Activated CD8-positive, alpha-beta memory T cell treated with anti-CD3 and anti-CD28 coated beads, Interleukin-2, amount 50 U/mL, for 24 hours (primary cell): ENCODE measurements at regions not wholly inside any gene's neighbourhood (a gene's known extent, or its start where the extent isn't known, plus 50 kb on each side); places are given as distances from the start of the nearest gene placed in this dataset.
"Not testable (repeated sequence)": the region's sequence is repeated elsewhere in the genome, so short reads cannot be mapped to it uniquely, and the experiment has no call there.

Source experiments
- DNase-seq: peaks from one replicate; pipeline ENCODE4 v3.0.0-alpha.2; 2020; ENCODE audit errors: extremely low read depth

DNA sequence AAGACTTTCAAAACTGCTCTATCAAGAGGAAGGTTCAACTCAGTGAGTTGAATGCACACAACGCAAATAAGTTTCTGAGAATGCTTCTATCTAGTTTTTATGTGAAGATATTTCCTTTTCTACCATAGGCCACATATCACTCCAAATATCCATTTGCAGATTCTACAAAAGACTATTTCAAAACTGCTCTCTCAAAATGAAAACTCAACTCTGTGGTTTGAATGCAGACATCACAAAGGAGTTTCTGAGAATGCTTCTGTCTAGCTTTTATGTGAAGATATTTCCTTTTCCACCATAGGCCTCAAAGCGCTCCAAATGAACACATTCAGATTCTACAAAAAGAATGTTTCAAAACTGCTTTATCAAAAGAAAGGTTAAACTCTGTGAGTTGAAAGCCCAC is 1093.1 kb upstream of the DEFB115 start:
- DNase-seq = not testable (repeated sequence)

DNA sequence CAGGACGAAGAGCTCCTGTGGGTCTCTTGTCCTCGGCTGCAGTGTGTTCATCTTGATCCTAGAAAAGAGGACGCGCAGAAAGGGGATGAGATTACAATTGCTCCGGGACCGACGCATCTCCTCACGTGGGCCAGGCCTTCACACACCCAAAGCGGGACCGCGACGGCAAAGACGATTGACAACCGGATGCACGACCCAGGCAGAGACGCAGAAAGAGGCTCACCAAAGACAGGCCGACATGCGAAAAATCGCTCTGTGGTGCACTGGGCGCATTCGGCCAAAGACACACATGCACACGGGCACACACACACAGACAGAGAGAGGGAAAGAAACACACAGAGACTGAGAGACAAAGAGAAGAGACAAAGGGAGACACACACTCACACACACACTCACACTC is 1089.9 kb upstream of the DEFB115 start:
- no peak for DNase-seq

DNA sequence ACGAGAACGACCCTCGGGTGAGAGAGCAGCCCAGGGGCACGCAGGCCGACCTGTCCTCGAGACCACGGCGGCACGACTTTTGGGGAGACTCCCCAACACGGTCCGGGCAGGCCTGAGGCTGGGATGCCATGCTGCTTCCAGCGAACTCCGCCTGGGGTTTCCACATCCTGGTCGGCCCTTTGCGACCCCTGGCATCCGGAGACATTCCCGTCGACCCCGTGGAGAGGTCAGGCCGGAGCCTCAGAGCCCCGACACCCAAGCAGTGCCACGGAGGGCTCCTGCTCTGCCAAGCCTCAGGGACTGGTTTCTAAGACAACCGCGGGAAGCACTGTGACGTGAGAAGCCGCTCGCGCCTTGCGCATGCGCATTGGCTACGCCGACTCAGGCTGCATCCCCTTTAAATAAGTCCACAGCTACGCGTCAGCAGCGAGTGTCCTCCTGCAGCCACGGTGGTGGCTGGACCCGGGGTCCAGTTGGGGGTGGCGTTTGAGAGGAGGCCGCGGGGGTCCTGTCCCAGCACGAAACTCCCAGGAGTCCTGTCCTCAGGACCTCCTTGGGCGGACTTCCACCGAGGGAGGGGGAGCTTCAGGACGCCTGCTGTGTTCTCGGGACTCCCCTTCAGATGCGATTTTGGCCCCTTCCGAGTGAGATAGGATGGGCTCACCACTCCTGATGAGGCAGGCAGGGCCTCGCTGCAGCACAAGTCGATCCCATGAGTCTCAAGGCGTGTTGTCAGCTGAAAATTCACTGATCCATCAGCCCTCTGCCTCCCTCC is 1089.3 kb upstream of the DEFB115 start:
- peak; percentile 0 for DNase-seq

DNA sequence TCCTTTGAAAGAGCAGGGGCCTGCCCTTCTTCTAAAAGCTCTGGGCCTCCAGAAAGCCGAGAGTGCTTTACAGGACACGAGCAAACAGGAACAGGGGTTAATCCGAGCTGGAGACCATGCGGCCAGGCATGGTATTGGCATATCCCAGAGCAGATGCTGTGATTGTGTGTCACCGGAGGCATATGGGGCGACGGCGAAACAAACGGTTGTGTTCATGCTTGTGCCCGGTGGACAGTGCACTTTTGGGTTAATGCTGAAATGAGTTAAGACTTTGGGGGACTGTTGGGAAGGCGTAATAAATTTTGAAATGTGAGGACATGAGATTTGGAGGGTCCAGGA is 1088.7 kb upstream of the DEFB115 start:
- no peak for DNase-seq

DNA sequence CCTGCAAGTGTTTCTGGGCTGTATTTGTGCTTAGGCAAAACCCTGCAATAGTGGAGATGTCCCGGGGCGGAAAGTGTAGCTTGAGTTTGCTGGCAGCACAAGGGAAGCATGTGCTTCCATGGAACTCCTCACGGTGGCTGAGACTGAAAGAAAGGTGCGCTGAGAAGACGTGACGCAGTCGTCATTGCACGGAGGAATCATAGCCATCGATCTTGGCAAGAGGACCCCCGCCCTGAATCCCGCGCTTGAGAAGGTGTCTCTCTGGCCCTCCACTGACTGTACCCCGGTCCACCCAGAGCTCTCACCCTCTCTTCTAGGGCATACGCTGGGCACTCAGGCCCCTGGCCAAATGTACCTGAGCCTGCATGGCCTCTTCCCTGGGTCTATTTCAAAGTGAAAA is 1081.8 kb upstream of the DEFB115 start:
- DNase-seq = no peak

DNA sequence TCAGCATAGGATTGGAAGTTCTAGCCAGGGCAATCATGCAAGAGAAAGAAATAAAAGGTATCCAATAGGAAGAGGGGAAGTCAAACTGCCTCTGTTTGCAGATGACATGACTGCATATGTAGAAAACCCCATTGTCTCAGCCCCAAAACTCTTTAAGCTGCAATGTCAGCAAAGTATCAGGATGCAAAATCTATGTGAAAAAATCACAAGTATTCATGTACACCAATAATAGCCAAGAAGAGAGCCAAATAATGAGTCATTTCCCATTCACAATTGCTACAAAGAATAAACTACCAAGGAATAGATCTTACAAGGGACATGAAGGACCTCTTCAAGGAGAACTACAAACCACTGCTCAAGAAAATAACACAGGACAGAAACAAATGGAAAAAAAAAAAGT is 1074.3 kb upstream of the DEFB115 start:
- not testable (repeated sequence) for DNase-seq

DNA sequence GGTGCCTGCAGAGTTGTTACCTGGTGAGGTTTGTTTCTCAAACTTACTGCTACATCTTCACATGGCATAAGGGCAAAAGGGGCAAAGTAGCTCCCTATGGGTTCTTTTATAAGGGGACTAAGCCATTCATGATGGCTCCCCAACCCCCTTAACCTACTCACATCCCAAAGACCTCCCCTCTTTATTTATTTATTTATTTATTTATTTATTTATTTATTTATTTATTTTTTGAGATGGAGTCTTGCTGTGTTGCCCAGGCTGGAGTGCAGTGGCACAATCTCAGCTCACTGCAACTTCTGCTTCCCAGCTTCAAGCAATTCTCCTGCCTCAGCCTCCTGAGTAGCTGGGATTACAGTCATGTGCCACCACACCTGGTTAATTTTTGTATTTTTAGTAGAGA is 1065.7 kb upstream of the DEFB115 start:
- not testable (repeated sequence) for DNase-seq

DNA sequence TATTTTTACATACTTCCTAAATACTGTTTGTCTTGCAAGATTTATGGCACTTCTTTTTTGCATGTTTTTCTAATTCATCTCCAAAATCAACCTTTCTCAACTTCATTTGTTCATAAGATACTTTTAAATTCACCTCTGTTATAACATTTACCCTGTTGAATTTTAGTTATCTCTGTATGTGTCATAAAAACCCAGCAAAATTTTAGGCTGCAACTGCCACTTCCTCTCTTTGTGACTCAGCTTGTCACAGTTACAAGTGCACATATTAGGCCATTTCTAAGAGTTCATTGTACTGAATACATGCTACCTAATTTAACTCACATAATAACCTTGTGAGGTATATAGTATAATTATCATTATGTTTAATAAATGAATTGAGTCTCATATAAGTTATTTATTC is 1023.0 kb upstream of the DEFB115 start:
- DNase-seq = not testable (repeated sequence)

DNA sequence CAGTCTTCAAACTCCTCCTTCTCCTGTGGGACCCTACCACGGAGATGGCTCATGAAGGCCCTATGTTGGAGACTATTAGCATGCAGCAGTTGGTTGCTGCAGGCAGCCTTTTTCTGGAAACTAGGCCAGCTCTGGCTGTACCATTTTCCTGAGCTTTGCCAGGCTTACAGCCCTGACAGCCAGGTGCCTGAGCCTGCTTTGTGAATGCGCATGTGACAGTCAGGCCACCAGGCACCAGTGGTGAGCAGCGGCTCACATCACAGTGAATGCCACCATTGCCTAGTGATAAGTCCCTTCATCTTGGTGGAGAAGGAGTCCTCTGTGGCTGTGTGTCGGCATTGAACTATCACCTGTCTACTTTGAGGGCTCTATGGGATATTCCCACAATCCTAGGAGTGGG is 982.4 kb upstream of the DEFB115 start:
- not testable (repeated sequence) for DNase-seq

DNA sequence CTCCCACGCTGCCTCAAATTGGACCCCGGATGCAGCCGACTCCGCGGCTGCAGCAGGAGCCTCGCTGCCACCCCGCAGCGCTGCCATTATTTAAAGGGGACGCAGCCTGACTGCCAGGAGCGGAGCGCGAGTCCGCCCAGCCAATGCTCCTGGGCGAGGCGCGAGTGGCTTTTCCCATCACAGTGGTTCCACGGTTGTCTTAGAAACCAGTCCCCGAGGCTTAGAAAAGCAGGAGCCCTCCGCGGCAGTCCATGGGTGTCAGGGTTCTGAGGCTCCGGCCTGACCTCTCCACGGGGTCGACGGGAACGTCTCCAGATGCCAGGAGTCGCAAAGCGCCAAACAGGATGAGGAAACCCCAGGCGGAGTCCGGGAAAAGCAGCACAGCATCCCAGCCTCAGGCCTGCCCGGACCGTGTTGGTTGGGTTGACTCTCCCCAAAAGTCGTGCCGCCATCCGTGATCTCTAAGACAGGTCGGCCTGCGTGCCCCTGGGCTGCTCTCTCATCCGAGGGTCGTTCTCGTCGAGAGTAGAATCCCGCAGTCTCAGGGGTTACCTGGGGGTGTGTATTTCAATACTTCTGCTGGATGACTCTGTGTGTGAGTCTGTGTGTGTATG is 975.8 kb upstream of the DEFB115 start:
- no peak for DNase-seq

DNA sequence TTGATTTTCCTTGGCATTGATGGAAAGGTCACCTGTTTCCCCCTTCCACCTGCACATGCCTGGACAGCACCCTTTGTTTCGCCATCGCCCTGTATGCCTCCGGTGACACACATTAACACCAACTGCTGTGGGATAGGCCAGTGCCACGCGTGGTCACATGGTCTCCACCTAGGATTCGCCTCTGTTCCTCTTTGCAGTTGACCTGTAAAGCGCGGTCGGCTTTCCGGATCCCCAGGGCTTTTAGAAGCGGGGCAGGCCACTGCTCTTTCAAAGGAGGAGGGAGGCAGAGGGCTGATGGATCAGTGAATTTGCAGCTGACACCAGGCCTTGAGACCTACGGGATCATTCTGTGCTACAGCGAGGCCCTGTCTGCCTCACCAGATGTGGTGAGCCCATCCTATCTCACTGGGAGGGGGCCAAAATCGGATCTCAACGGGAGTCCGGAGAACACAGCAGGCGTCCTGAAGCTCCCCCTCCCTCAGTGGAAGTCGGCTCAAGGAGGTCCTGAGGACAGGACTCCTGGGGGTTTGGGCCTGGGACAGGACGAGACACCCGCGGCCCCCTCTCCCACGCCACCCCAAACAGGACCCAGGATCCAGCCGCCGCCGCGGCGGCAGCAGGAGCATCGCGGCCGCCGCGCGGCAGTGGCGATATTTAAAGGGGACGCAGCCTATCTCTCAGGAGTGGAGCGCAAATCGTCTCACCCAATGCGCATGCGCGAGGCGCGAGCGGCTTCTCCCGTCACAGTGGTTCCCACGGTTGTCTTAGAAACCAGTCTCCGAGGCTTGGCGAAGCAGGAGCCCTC is 973.8 kb upstream of the DEFB115 start:
- DNase-seq = peak; percentile 54

DNA sequence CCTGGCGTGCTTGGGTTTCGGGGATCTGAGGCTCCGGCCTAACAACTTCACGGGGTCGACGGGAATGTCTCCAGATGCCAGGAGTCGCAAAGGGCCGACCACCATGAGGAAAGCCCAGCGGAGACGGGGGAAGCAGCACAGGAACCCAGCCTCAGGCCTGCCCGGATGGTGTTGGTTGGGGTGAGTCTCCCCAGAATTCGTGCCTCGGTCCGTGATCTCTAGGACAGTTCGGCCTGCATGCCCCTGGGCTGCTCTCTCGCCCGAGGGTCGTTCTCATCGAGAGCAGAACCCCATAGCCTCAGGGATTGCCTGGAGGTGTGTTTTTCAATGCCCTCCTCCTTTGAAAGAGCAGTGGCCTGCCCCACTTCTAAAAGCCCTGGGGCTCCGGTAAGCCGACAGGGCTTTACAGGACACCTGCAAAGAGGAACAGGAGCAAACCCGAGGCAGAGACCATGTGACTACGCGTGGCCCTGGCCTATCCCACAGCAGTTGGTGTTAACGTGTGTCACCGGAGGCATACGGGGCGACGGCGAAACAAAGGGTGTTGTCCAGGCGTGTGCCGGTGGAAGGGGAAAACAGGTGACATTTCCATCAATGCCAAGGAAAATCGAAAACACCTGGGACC is 973.1 kb upstream of the DEFB115 start:
- DNase-seq = no peak

DNA sequence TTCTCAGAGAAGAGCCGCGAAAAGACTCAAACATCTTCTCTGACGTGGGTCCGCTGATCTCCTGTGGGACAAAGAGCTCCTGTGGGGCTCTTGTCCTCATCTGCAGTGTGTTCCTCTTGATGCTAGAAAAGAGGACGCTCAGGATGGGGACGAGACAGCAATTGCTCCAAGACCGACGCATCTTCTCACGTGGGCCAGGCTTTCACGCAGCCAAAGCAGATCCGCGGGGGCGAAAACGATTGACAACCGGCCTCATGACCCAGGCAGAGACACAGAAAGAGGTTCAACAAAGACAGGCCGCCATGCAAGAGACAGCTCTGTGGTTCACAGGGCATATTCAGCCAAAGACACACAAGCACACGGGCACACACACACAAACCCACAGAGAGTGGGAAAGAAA is 971.8 kb upstream of the DEFB115 start:
- no peak for DNase-seq

DNA sequence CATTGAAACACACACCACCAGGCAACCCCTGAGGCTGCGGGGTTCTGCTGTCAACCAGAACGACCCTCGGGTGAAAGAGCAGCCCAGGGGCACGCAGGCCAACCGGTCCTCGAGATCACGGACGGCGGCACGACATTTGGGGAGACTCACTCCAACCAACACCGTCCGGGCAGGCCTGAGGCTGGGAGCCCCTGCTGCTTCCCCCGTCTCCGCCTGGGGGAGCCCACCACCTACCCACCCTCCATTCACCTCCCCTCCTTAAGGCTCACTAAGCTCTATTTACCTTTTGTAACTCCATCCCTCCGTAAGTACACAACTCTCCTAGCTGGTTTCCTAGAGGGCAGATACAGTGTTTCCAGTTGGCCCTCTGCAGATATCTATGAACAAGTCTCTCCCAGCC is 971.3 kb upstream of the DEFB115 start:
- no peak for DNase-seq

DNA sequence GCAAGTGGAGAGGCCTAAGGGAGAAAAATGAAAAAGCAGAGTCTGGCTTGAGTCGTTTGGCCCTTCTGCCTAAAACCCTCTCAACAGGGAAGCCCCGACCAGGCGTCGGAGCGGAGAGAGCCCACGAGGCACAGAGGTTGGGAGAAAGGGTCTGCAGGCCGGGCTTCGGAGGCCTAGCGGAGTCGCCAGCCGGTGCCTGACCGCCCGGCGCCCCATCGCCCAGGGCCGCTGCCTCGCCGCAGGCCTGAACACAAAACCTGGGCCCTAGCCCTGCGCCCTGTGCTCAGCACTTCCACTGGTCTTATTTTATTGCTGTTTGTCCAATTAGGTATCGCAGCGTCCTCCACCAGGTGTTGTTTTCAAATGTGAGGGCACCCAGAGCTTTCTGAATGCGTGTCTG is 970.0 kb upstream of the DEFB115 start:
- not testable (repeated sequence) for DNase-seq

DNA sequence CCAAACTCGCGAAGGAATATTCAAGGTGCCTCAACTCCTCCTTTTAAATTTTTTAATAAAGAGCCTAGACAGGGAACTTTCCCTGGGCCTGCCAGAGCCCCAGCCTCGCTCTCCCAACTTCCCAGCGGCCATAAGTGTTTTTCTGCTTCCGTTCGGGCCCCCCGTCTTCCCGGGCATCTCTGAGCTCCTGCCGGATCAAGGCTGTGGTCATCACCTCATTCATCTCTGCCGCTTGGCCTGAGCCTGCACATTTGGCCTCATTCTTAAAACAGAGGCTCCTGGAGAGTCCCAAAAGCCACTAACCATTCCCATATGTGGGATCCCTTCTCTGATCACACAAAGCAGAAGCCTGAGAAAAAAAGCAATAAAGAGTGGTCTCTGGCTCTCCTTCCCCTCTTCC is 969.1 kb upstream of the DEFB115 start:
- DNase-seq = no peak

DNA sequence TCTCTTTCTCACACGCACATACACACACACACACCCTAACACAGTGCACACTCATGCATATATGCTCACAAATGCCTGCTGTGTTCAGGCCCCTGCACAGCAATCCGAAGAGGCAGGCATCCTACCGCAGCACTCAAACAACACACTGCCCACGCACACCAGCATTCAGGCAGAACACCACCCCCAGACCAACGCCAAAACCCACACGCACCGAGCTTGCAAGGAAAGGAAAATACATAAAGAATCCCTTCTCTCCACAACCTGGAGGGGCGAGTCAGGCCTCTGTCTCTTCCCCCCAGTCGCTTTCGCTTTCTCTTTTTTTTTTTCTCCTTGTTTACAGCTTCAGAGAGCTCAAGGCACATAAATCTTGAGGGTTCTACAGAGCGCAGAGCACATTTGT is 968.4 kb upstream of the DEFB115 start:
- DNase-seq = not testable (repeated sequence)

DNA sequence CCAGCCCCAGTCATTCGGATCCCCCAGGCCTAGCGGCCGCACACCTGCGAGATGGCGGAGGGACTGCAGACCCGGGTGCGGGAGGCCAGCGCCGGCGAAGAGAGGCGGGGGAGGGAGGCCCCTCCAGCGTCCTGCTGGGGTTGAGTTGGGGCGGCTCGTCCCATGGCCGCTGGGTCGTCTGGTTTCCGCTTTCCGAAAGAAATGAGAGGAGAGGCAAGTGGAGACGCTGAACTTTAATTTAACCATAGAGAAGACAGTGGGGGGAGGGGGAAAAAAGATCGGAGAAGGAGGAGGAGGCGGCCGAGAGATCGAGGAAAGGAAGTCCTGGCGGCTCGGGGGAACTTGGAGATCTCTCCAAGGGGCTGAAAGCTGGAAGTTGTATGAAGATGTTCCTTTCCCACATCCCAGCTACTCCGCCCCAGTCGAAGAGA is 967.7 kb upstream of the DEFB115 start:
- DNase-seq = not testable (repeated sequence)

DNA sequence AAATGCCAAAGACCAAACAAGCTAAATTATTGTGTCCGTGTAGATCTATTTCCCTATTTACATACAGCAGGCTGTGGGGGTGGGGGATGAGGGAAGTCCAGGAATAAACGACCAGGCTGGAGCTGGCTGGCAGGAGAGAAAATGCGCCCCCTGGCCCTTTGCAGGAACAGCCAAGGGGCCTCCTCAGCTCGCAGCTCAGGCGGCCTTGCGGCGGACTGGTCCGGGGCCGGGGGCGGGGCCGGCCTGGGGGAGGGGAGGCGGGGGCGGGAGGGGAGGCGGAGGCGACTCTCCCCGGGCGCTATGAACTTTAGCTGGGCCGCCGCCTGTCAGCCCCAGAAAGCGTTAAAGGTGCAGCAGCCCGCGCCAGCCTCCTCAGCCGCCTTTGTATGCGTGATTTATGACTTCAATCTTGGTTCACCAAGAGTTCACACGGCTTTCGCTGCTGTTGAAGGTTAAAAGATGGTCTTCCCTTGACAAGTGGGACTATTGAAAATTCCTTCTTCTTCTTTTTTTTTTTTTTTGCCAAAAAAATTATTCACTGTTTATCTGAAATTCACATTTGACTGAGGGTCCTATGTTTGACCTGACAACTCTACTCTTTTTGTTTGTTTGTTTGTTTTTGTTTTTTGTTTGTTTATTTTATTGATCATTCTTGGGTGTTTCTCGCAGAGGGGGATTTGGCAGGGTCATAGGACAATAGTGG is 967.0 kb upstream of the DEFB115 start:
- DNase-seq = not testable (repeated sequence)

DNA sequence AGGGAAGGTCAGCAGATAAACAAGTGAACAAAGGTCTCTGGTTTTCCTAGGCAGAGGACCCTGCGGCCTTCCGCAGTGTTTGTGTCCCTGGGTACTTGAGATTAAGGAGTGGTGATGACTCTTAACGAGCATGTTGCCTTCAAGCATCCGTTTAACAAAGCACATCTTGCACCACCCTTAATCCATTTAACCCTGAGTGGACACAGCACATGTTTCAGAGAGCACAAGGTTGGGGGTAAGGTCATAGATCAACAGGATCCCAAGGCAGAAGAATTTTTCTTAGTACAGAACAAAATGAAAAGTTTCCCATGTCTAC is 966.4 kb upstream of the DEFB115 start:
- not testable (repeated sequence) for DNase-seq

DNA sequence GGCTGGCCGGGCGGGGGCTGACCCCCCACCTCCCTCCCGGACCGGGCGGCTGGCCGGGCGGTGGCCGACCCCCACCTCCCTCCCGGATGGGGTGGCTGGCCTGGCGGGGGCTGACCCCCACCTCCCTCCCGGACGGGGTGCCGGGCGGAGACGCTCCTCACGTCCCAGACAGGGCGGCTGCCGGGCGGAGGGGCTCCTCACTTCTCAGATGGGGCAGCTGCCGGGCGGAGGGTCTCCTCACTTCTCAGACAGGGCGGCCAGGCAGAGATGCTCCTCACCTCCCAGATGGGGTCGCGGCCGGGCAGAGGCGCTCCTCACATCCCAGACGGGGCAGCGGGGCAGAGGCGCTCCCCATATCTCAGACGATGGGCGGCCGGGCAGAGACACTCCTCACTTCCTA is 965.8 kb upstream of the DEFB115 start:
- not testable (repeated sequence) for DNase-seq

DNA sequence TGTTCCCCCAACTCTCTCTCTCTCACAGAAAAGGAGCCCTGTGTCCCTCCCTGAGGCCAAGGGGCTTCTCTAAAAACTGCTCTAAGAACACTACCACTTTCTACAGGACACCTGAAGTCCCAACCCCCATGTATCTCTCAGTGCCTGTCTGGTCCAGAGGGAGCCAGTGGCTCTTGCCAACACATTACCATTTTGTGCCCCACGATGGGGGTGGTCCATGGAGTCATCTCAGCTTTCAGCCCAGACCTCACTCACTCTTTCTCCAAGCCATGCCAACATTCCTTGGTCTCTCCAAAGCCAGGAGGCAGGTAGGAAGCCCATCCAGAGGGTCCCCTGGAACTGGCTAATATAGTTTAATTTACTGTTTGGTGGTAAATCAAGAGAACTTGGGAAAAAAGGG is 962.1 kb upstream of the DEFB115 start:
- not testable (repeated sequence) for DNase-seq
